Body of pancreas (tissue), 4 donors: ENCODE measurements at regions not wholly inside any gene's neighbourhood (a gene's known extent, or its start where the extent isn't known, plus 50 kb on each side); places are given as distances from the start of the nearest gene placed in this dataset.

Experiments used
- ATAC-seq: fragments of 150-250 bp; one replicate; pipeline ENCODE4 v1.9.1; 2016
- DNase-seq, 4 donors: peaks; one replicate each; pipeline ENCODE4 v3.0.0-alpha.2; 2019
- H3K27ac ChIP-seq, 4 donors: fragments of 200-600 bp; sonication (generic); 1 replicate in 3 of 4; 2 replicates in 1 of 4; pipeline versions ENCODE4 v1.5.1 to v1.6.1; 2016 to 2019; ENCODE audit warnings: mild to moderate bottlenecking in 1 of 4, mixed read lengths in 1 of 4, moderate library complexity in 1 of 4
- H3K27me3 ChIP-seq, 2 donors: fragments of 200-600 bp; sonication (generic); one replicate each; pipeline ENCODE4 v1.6.0; 2016; ENCODE audit warnings: mild to moderate bottlenecking in 1 of 2
- H3K36me3 ChIP-seq, 2 donors: fragments of 200-600 bp; sonication (generic); replicated peaks in 1 of 2; 2 replicates each; pipeline ENCODE4 v1.5.1; 2016; ENCODE audit warnings: low read depth in 2 of 2; ENCODE audit not compliant: insufficient read depth in 1 of 2
- H3K4me1 ChIP-seq: fragments of 200-600 bp; sonication (generic); one replicate; pipeline ENCODE4 v1.6.0; 2016
- H3K4me3 ChIP-seq, 2 donors: fragments of 200-600 bp; sonication (generic); 1 replicate in 1 of 2; 2 replicates in 1 of 2; pipeline ENCODE4 v1.5.1; 2016 to 2019
- H3K9me3 ChIP-seq, 3 donors: fragments of 200-600 bp; sonication (generic); 1 replicate in 2 of 3; 2 replicates in 1 of 3; pipeline ENCODE4 v1.5.1; 2016
- CTCF ChIP-seq, 7 experiments: fragments of 450-650 bp in 4 of 7; fragments of 200-600 bp in 3 of 7; sonication (generic) in 3 of 7; IDR thresholded peaks; one replicate each; pipeline ENCODE4 v1.5.1; 2016 to 2019; ENCODE audit warnings: antibody characterized with exemption in 7 of 7
- POLR2A ChIP-seq, 3 donors: fragments of 450-650 bp; IDR thresholded peaks; one replicate each; pipeline ENCODE4 v1.6.1; 2016; ENCODE audit warnings: antibody characterized with exemption in 3 of 3, mild to moderate bottlenecking in 2 of 3
- whole genome bisulfite sequencing, 2 donors: methylation state at CpG; one replicate each; pipeline ENCODE4 v1.1.5; 2017; 5-methylcytosine and 5-hydroxymethylcytosine counted together
- intact Hi-C: fragments of 100-400 bp; cut with DNase I; formaldehyde crosslinking; loops from one replicate; pipeline ENCODE4 v1.15.1; 2023

GRCh38 chr9:23945897-23946296 is 119.9 kb upstream of the ELAVL2 start:
- no peak overlapping the region for H3K27ac ChIP-seq
- no peaks in the 10 kb centered on the region for H3K4me1 ChIP-seq
- peaks cover 0 to 10% (median 0%) of the 10 kb centered on the region in 3 donors for H3K9me3 ChIP-seq
- no peak overlapping the region for H3K4me3 ChIP-seq
- ATAC-seq: no peak
- DNase-seq: no peak
- no peaks in the 10 kb centered on the region for H3K36me3 ChIP-seq
- H3K27me3 ChIP-seq: no peaks in the 10 kb centered on the region
- TF ChIP-seq CTCF (IDR thresholded peaks at IDR 0.05) (no peak), POLR2A (IDR thresholded peaks at IDR 0.05) (no peak)
- WGBS, 2 donors: 78 to 80% methylated on average over 6 of the region's 6 CpGs
- intact Hi-C loops: no loop called here

GRCh38 chr9:23941051-23941450 is 115.0 kb upstream of the ELAVL2 start:
- TF ChIP-seq POLR2A (IDR thresholded peaks at IDR 0.05) (no peak), CTCF (IDR thresholded peaks at IDR 0.05) (no peak)
- WGBS, 2 donors: 35 to 51% methylated on average over 3 of the region's 3 CpGs
- peaks cover 0 to 9% (median 0%) of the 10 kb centered on the region in 3 donors for H3K9me3 ChIP-seq
- no peaks in the 10 kb centered on the region for H3K36me3 ChIP-seq
- ATAC-seq (no peak), DNase-seq (no peak)
- no peaks in the 10 kb centered on the region for H3K27me3 ChIP-seq
- H3K4me1 ChIP-seq: no peaks in the 10 kb centered on the region
- no peak overlapping the region for H3K4me3 ChIP-seq
- intact Hi-C loops: no loop called here
- no peak overlapping the region for H3K27ac ChIP-seq

- WGBS, 2 donors: 78 to 81% methylated on average over 1 of the region's 1 CpG
Observed at GRCh38 chr9:23938908-23939307, 112.9 kb upstream of the ELAVL2 start.

GRCh38 chr9:23934291-23934906 is 108.4 kb upstream of the ELAVL2 start:
- intact Hi-C loops: no loop called here
- H3K36me3 ChIP-seq: no peaks in the 10 kb centered on the region
- DNase-seq (no peak), ATAC-seq (no peak)
- H3K4me3 ChIP-seq: no peak overlapping the region
- WGBS, 2 donors: 13 to 16% methylated on average over 1 of the region's 1 CpG
- H3K27ac ChIP-seq: no peak overlapping the region
- no peaks in the 10 kb centered on the region for H3K27me3 ChIP-seq
- no peaks in the 10 kb centered on the region for H3K9me3 ChIP-seq
- H3K4me1 ChIP-seq: no peaks in the 10 kb centered on the region
- TF ChIP-seq CTCF (IDR thresholded peaks at IDR 0.05) (no peak), POLR2A (IDR thresholded peaks at IDR 0.05) (no peak)

More at GRCh38 chr9:23938908-23939307, 112.9 kb upstream of the ELAVL2 start:
- DNase-seq: no peak
- Histone ChIP-seq H3K27me3 (no peaks in the 10 kb centered on the region), H3K36me3 (no peaks in the 10 kb centered on the region), H3K9me3 (no peaks in the 10 kb centered on the region), H3K4me1 (no peaks in the 10 kb centered on the region), H3K4me3 (no peak overlapping the region), H3K27ac (no peak overlapping the region)
- intact Hi-C loops: no loop called here
- ATAC-seq: no peak
- TF ChIP-seq POLR2A (IDR thresholded peaks at IDR 0.05) (no peak), CTCF (IDR thresholded peaks at IDR 0.05) (no peak)

GRCh38 chr9:23933348-23933747 is 107.3 kb upstream of the ELAVL2 start:
- H3K4me1 ChIP-seq: no peaks in the 10 kb centered on the region
- WGBS, 2 donors: 71 to 72% methylated on average over 2 of the region's 2 CpGs
- intact Hi-C loops: no loop called here

More at GRCh38 chr9:23933348-23933747, 107.3 kb upstream of the ELAVL2 start:
- no peaks in the 10 kb centered on the region for H3K9me3 ChIP-seq
- DNase-seq: no peak
- TF ChIP-seq CTCF (IDR thresholded peaks at IDR 0.05) (no peak), POLR2A (IDR thresholded peaks at IDR 0.05) (no peak)
- no peak overlapping the region for H3K4me3 ChIP-seq
- H3K36me3 ChIP-seq: no peaks in the 10 kb centered on the region
- H3K27ac ChIP-seq: no peak overlapping the region
- no peaks in the 10 kb centered on the region for H3K27me3 ChIP-seq
- no peak for ATAC-seq
